OCI-LY1 (cell line): ENCODE measurements at regions not wholly inside any gene's neighbourhood (a gene's known extent, or its start where the extent isn't known, plus 50 kb on each side); places are given as distances from the start of the nearest gene placed in this dataset.

ENCODE experiments used
- H2AFZ ChIP-seq: fragments of 200-600 bp; sonication (generic), shearing (Covaris generic); 2 replicates; pipeline ENCODE4 v1.6.0; 2014; ENCODE audit warnings: antibody characterized with exemption, mild to moderate bottlenecking, low read length
- H3F3A ChIP-seq: fragments of 200-600 bp; sonication (generic), shearing (Covaris generic); 2 replicates; pipeline ENCODE4 v1.6.0; 2014; ENCODE audit warnings: mild to moderate bottlenecking, antibody characterized with exemption, low read length, moderate library complexity; ENCODE audit not compliant: insufficient read depth
- H3K27ac ChIP-seq: fragments of 200-600 bp; sonication (generic); 2 replicates; pipeline ENCODE4 v1.5.1; 2014; ENCODE audit warnings: low read length, mixed run types, mild to moderate bottlenecking, low read depth; ENCODE audit not compliant: poor library complexity, severe bottlenecking
- H3K27me3 ChIP-seq: fragments of 200-600 bp; sonication (generic); 2 replicates; pipeline ENCODE4 v1.6.0; 2014; ENCODE audit warnings: antibody characterized with exemption, mild to moderate bottlenecking, low read length, moderate library complexity; ENCODE audit not compliant: insufficient read depth
- H3K36me3 ChIP-seq: fragments of 200-600 bp; sonication (generic); 2 replicates; pipeline ENCODE4 v1.6.1; 2014; ENCODE audit warnings: mild to moderate bottlenecking, antibody characterized with exemption, low read length, moderate library complexity, mixed read lengths; ENCODE audit not compliant: insufficient read depth
- H3K4me1 ChIP-seq: fragments of 200-600 bp; sonication (generic); 2 replicates; pipeline ENCODE4 v1.5.1; 2014; ENCODE audit warnings: mild to moderate bottlenecking, low read length, moderate library complexity; ENCODE audit not compliant: insufficient read depth, severe bottlenecking
- H3K4me2 ChIP-seq: fragments of 200-600 bp; sonication (generic), shearing (Covaris generic); 2 replicates; pipeline ENCODE4 v1.6.1; 2014; ENCODE audit warnings: low read length
- H3K4me3 ChIP-seq: fragments of 200-600 bp; sonication (generic); 2 replicates; pipeline ENCODE4 v1.5.1; 2014; ENCODE audit warnings: low read length, low read depth, mild to moderate bottlenecking, mixed read lengths; ENCODE audit not compliant: poor library complexity, severe bottlenecking
- H3K79me2 ChIP-seq: fragments of 200-600 bp; shearing (Covaris generic); 2 replicates; pipeline ENCODE4 v1.6.1; 2016; ENCODE audit warnings: mixed run types, low read length, mixed read lengths; ENCODE audit not compliant: insufficient read depth
- H3K9ac ChIP-seq: fragments of 200-600 bp; sonication (generic), shearing (Covaris generic); 2 replicates; pipeline ENCODE4 v1.6.1; 2014; ENCODE audit warnings: mild to moderate bottlenecking, low read length, mixed read lengths
- H3K9me2 ChIP-seq: fragments of 200-600 bp; sonication (generic), shearing (Covaris generic); 2 replicates; pipeline ENCODE4 v1.6.1; 2014; ENCODE audit warnings: low read depth, mild to moderate bottlenecking, low read length, mixed read lengths
- H3K9me3 ChIP-seq: fragments of 200-600 bp; shearing (Covaris generic); 2 replicates; pipeline ENCODE4 v1.6.1; 2014; ENCODE audit warnings: low read length, mixed read lengths
- H4K20me1 ChIP-seq: fragments of 200-600 bp; sonication (generic), shearing (Covaris generic); 2 replicates; pipeline ENCODE4 v1.6.0; 2016; ENCODE audit warnings: mild to moderate bottlenecking, low read length; ENCODE audit not compliant: insufficient read depth
- CTCF ChIP-seq: fragments of 200-600 bp; sonication (generic), shearing (Covaris generic); IDR thresholded peaks from 2 replicates; pipeline ENCODE4 v1.5.1; 2017; ENCODE audit warnings: mild to moderate bottlenecking, antibody characterized with exemption, low read length, moderate library complexity, mixed read lengths
- EZH2 ChIP-seq: fragments of 200-600 bp; sonication (generic), shearing (Covaris generic); IDR thresholded peaks from 2 replicates; pipeline ENCODE4 v1.8.0; 2017; ENCODE audit warnings: borderline replicate concordance, mixed run types, mild to moderate bottlenecking, antibody characterized with exemption, low read length, moderate library complexity, mixed read lengths

DNA sequence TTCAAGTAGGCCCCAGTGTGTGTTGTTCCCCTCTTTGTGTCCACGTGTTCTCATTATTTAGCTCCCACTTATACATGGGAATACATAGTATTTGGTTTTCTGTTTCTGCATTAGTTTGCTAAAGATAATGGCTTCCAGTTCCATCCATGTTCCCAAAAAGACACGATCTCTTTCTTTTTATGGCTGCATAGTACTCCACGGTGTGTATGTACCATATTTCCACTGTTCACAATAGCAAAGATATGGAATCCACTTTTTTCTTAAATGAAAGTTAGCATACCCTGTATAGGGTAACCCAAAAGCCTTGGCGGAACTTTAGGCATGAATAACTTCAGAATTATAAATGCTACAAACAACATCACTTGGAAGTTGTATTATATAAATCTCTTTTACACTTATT lies 83.4 kb upstream of the NDUFV2 start:
- Histone ChIP-seq H3K9ac (no peak overlapping the region), H3K4me3 (no peak overlapping the region), H3K27me3 (no peaks in the 10 kb centered on the region), H3K4me1 (peaks cover 25% of the 10 kb centered on the region), H3K4me2 (no peak overlapping the region), H3K9me2 (no peaks in the 10 kb centered on the region), H3K9me3 (peaks cover 5% of the 10 kb centered on the region; the same call in 1 of the 2 replicates), H2AFZ (no peak overlapping the region), H3K36me3 (no peaks in the 10 kb centered on the region; the same call in 1 of the 2 replicates), H3K79me2 (no peaks in the 10 kb centered on the region), H3F3A (no peaks in the 10 kb centered on the region), H3K27ac (no peak overlapping the region), H4K20me1 (no peaks in the 10 kb centered on the region)
- TF ChIP-seq EZH2 (no peak), CTCF (no peak)

DNA sequence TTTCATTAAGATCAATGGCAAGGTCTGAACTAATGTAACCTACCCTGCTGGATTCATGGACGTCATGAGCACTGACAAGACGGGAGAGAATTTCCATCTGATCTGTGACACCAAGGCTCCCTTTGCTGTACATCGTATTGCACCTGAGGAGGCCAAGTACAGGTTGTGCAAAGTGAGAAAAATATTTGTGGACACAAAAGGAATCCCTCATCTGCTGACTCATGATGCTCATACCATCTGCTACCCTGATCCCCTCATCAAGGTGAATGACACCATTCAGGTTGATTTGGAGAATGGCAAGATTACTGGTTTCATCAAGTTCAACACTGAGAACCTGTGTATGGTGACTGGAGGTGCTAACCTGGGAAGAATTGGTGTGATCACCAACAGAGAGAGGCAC lies 82.3 kb upstream of the NDUFV2 start:
- Histone ChIP-seq H3K79me2 (no peaks in the 10 kb centered on the region), H3K36me3 (no peaks in the 10 kb centered on the region; the same call in 1 of the 2 replicates), H2AFZ (no peak overlapping the region), H3K27ac (no peak overlapping the region), H3K4me1 (peaks cover 25% of the 10 kb centered on the region), H3K27me3 (no peaks in the 10 kb centered on the region), H4K20me1 (no peaks in the 10 kb centered on the region), H3K4me2 (no peak overlapping the region), H3K9ac (no peak overlapping the region), H3F3A (no peaks in the 10 kb centered on the region), H3K9me2 (no peaks in the 10 kb centered on the region), H3K4me3 (no peak overlapping the region), H3K9me3 (peaks cover 5% of the 10 kb centered on the region; the same call in 1 of the 2 replicates)
- no peak for TF ChIP-seq EZH2
- no peak for TF ChIP-seq CTCF

- no peaks in the 10 kb centered on the region for H3K79me2 ChIP-seq
- no peak overlapping the region for H3K9ac ChIP-seq
Measured at GRCh38 chr18:9021458-9021857, 81.0 kb upstream of the NDUFV2 start.

More at GRCh38 chr18:9021458-9021857, 81.0 kb upstream of the NDUFV2 start:
- no peak overlapping the region for H2AFZ ChIP-seq
- no peaks in the 10 kb centered on the region for H3K27me3 ChIP-seq
- no peaks in the 10 kb centered on the region; the same call in 1 of the 2 replicates for H3K36me3 ChIP-seq
- H3K4me2 ChIP-seq: no peak overlapping the region
- H3F3A ChIP-seq: no peaks in the 10 kb centered on the region
- H3K9me3 ChIP-seq: peaks cover 5% of the 10 kb centered on the region; the same call in 1 of the 2 replicates
- no peak overlapping the region for H3K4me3 ChIP-seq
- H3K27ac ChIP-seq: no peak overlapping the region
- no peaks in the 10 kb centered on the region for H3K9me2 ChIP-seq
- TF ChIP-seq CTCF (no peak), EZH2 (no peak)
- peaks cover 18% of the 10 kb centered on the region for H3K4me1 ChIP-seq
- H4K20me1 ChIP-seq: no peaks in the 10 kb centered on the region
